ENCODE measurements at regions not wholly inside any gene's neighbourhood (a gene's known extent, or its start where the extent isn't known, plus 50 kb on each side); places are given as distances from the start of the nearest gene placed in this dataset.
"Not testable (repeated sequence)": the region's sequence is repeated elsewhere in the genome, so short reads cannot be mapped to it uniquely, and the experiment has no call there.

- TF ChIP-seq, protein P1, sequence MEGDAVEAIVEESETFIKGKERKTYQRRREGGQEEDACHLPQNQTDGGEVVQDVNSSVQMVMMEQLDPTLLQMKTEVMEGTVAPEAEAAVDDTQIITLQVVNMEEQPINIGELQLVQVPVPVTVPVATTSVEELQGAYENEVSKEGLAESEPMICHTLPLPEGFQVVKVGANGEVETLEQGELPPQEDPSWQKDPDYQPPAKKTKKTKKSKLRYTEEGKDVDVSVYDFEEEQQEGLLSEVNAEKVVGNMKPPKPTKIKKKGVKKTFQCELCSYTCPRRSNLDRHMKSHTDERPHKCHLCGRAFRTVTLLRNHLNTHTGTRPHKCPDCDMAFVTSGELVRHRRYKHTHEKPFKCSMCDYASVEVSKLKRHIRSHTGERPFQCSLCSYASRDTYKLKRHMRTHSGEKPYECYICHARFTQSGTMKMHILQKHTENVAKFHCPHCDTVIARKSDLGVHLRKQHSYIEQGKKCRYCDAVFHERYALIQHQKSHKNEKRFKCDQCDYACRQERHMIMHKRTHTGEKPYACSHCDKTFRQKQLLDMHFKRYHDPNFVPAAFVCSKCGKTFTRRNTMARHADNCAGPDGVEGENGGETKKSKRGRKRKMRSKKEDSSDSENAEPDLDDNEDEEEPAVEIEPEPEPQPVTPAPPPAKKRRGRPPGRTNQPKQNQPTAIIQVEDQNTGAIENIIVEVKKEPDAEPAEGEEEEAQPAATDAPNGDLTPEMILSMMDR (conservative IDR thresholded peaks at IDR 0.05; ENCODE audit: low read depth in 2 of 2), result not testable (repeated sequence)
- TF ChIP-seq JUNB (IDR thresholded peaks at IDR 0.05; ENCODE audit: unreplicated experiment); EZH2phosphoT487 (IDR thresholded peaks at IDR 0.05; ENCODE audit: unreplicated experiment); CREB1 (CRISPR knock-in tag; IDR thresholded peaks at IDR 0.05; ENCODE audit: low read depth); EZH2 (IDR thresholded peaks at IDR 0.05; ENCODE audit: low read depth, unreplicated experiment); ZNF331 (CRISPR knock-in tag; IDR thresholded peaks at IDR 0.05; ENCODE audit: low read depth); POLR2AphosphoS5 (IDR thresholded peaks at IDR 0.05; ENCODE audit: low read depth); ZNF114 (CRISPR knock-in tag; IDR thresholded peaks at IDR 0.05); STAT1 (IDR thresholded peaks at IDR 0.05; ENCODE audit: unreplicated experiment); ZNF462 (CRISPR knock-in tag; IDR thresholded peaks at IDR 0.05); NANOG (IDR thresholded peaks at IDR 0.05; ENCODE audit: borderline replicate concordance): not testable (repeated sequence)
- TF ChIP-seq, protein P2, sequence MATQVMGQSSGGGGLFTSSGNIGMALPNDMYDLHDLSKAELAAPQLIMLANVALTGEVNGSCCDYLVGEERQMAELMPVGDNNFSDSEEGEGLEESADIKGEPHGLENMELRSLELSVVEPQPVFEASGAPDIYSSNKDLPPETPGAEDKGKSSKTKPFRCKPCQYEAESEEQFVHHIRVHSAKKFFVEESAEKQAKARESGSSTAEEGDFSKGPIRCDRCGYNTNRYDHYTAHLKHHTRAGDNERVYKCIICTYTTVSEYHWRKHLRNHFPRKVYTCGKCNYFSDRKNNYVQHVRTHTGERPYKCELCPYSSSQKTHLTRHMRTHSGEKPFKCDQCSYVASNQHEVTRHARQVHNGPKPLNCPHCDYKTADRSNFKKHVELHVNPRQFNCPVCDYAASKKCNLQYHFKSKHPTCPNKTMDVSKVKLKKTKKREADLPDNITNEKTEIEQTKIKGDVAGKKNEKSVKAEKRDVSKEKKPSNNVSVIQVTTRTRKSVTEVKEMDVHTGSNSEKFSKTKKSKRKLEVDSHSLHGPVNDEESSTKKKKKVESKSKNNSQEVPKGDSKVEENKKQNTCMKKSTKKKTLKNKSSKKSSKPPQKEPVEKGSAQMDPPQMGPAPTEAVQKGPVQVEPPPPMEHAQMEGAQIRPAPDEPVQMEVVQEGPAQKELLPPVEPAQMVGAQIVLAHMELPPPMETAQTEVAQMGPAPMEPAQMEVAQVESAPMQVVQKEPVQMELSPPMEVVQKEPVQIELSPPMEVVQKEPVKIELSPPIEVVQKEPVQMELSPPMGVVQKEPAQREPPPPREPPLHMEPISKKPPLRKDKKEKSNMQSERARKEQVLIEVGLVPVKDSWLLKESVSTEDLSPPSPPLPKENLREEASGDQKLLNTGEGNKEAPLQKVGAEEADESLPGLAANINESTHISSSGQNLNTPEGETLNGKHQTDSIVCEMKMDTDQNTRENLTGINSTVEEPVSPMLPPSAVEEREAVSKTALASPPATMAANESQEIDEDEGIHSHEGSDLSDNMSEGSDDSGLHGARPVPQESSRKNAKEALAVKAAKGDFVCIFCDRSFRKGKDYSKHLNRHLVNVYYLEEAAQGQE (IDR thresholded peaks at IDR 0.05; ENCODE audit: unreplicated experiment), result not testable (repeated sequence)
- TF ChIP-seq, protein P3, sequence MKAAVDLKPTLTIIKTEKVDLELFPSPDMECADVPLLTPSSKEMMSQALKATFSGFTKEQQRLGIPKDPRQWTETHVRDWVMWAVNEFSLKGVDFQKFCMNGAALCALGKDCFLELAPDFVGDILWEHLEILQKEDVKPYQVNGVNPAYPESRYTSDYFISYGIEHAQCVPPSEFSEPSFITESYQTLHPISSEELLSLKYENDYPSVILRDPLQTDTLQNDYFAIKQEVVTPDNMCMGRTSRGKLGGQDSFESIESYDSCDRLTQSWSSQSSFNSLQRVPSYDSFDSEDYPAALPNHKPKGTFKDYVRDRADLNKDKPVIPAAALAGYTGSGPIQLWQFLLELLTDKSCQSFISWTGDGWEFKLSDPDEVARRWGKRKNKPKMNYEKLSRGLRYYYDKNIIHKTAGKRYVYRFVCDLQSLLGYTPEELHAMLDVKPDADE (IDR thresholded peaks at IDR 0.05), result not testable (repeated sequence)
Measured at GRCh38 chr1:189261128-189261527, 1216.5 kb downstream of the BRINP3 start.

Data from GM23338 (cell line).